Left lung (tissue), 4 donors: ENCODE measurements at regions not wholly inside any gene's neighbourhood (a gene's known extent, or its start where the extent isn't known, plus 50 kb on each side); places are given as distances from the start of the nearest gene placed in this dataset.

Source experiments
- ATAC-seq: fragments of 200-7000 bp; cut with Tn5 transposase; one replicate; pipeline ENCODE4 v1.9.1; 2020; ENCODE audit warnings: moderate library complexity
- DNase-seq, 4 donors: peaks; one replicate each; pipeline ENCODE4 v3.0.0-alpha.2; 2013 to 2020
- H3K27ac ChIP-seq, 2 donors: fragments of 200-600 bp; sonication (generic) in 1 of 2; one replicate each; pipeline versions ENCODE4 v1.5.0 to v1.8.0; 2020 to 2021
- H3K27me3 ChIP-seq, 2 donors: fragments of 200-600 bp; sonication (generic) in 1 of 2; one replicate each; pipeline versions ENCODE4 v1.5.0 to v1.8.0; 2020 to 2021
- H3K36me3 ChIP-seq, 2 donors: fragments of 200-600 bp; sonication (generic) in 1 of 2; one replicate each; pipeline versions ENCODE4 v1.5.0 to v1.8.0; 2020 to 2021
- H3K4me1 ChIP-seq, 2 donors: fragments of 200-600 bp; one replicate each; pipeline ENCODE4 v1.8.0; 2021
- H3K4me3 ChIP-seq, 2 donors: fragments of 200-600 bp; sonication (generic) in 1 of 2; one replicate each; pipeline versions ENCODE4 v1.5.0 to v1.8.0; 2020 to 2021; ENCODE audit warnings: mild to moderate bottlenecking in 1 of 2
- H3K9me3 ChIP-seq, 2 donors: fragments of 200-600 bp; sonication (generic) in 1 of 2; one replicate each; pipeline versions ENCODE4 v1.5.0 to v1.8.0; 2020 to 2021
- CTCF ChIP-seq, 2 donors: fragments of 200-600 bp; sonication (generic) in 1 of 2; IDR thresholded peaks; one replicate each; pipeline versions ENCODE4 v1.5.0 to v1.8.0; 2021; ENCODE audit warnings: antibody characterized with exemption in 2 of 2
- intact Hi-C, 2 donors: fragments of 100-400 bp; cut with DNase I; formaldehyde crosslinking; loops; one replicate each; pipeline versions ENCODE4 v1.11.2 to v1.14.2; 2022
- donor health status: DM: no; HTN: yes; CAD: no.
- donor health status: DM: no; HTN: no; CAD: no.

DNA sequence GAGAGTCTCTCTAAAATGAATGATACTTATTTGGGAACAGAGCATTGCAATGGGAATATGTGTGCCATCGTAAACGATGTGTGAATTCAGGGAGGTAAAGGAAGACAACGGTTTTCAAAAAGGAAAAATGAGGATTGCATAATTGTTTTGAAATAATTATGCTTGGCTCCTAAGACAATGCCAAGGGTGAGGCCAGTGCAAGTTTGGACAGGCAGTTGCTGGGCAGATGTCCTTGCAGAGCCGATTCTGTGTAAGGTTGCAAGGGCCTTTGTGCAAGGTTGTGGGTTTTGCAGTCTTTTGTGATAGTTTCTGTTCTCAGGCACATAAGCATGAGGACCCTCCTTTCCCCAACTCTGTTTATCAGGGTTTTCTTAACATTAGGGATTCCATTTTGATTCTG lies 70.0 kb upstream of the ZNF236 start:
- TF ChIP-seq CTCF (IDR thresholded peaks at IDR 0.05): no peak
- no peaks in the 10 kb centered on the region for H3K27me3 ChIP-seq
- H3K27ac ChIP-seq: no peak overlapping the region
- DNase-seq (no peak), ATAC-seq (no peak)
- no peaks in the 10 kb centered on the region for H3K36me3 ChIP-seq
- intact Hi-C loops: no loop called here
- peaks cover 0 to 38% of the 10 kb centered on the region in 2 donors for H3K9me3 ChIP-seq
- H3K4me1 ChIP-seq: no peaks in the 10 kb centered on the region
- no peak overlapping the region for H3K4me3 ChIP-seq

DNA sequence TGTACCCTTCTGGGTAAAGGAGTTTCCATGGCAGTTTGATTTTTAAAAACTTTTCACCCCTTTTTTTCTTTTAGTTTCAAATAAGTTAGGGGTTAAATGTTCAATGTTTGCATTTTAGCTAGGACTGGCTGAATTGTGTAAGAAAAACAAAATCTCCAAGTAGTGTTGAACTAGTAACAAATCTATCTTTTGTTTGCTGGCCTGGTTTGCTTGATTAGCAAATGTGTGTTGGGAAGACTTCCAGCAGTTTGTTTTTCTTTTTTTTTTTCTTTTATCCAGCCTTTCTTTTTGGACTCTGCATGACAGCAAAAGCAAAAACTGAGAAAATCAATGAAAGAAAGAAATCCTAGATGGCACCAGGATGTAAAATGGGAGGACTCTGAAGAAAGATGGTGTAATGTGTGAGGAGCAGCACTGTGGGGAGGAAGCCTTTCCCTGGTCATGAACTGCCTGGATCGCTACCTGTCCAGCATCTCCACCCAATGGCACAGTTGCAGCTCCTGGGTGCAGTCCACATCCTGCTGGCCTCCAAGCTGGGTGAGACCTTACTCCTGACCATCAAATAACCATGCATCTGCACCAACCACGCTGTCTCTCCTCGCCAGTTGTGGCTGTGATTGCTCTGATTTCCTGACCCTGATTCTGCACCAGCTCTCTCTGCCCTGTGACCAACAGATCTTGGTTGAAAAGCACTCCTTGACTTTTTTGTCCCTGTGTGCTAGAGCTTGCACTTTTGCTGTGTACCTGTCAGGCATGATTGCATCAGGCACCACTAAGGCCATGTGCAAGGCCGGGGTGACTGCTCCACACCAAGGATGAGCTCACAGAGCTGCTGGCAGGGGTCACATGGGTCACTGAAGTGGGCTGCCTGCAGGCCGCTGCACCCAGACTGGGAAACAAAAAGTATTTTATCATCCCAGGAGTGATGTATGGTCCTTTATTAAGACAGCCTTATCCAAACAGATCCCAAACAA lies 71.2 kb upstream of the ZNF236 start:
- DNase-seq: no peak
- H3K4me3 ChIP-seq: no peak overlapping the region
- H3K9me3 ChIP-seq: peaks cover 0 to 38% of the 10 kb centered on the region in 2 donors
- H3K36me3 ChIP-seq: no peaks in the 10 kb centered on the region
- no peaks in the 10 kb centered on the region for H3K4me1 ChIP-seq
- H3K27me3 ChIP-seq: no peaks in the 10 kb centered on the region
- no peak for ATAC-seq
- no peak for TF ChIP-seq CTCF (IDR thresholded peaks at IDR 0.05)
- no peak overlapping the region for H3K27ac ChIP-seq
- intact Hi-C loops: no loop called here

DNA sequence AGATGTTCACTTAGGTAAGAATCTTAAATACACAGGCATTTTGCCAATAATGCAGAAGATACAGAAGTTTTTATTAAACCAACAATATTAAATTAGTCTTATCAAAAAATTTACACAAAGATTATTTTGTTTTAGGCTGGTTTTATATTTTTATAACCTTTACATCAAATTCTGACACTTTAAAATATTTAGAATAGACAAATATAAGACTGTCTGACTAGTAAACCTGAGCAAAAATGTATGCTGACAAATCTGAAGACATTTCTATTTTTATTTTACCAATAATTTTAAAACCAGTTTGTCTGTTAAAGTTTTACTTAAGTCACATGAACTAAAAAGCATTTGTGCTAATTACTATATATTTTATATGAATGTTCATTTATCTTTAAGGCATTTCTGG lies 72.1 kb upstream of the ZNF236 start:
- no peak for TF ChIP-seq CTCF (IDR thresholded peaks at IDR 0.05)
- intact Hi-C loops: no loop called here
- ATAC-seq (no peak), DNase-seq (no peak)
- Histone ChIP-seq H3K4me3 (no peak overlapping the region), H3K9me3 (peaks cover 0 to 38% of the 10 kb centered on the region in 2 donors), H3K27ac (no peak overlapping the region), H3K27me3 (no peaks in the 10 kb centered on the region), H3K4me1 (no peaks in the 10 kb centered on the region), H3K36me3 (no peaks in the 10 kb centered on the region)

DNA sequence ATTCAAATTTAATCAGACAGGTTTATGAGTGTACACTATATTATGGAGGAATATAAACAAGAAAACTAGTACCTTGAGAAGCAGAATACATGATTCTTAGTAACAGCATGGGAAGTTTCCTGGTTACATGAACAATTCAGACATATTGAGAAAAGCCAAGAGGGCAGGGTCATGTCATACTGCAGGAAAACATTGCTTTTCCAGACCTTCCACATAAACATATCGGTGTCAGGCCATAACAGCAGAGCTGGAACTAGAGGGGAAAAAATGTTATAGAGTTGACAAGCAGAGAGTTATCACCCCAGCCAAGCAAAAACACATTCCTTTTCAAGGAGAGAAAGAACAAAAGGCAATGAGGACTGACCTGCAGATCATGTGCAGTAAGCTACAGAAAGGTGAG lies 74.7 kb upstream of the ZNF236 start:
- intact Hi-C loops: no loop called here
- DNase-seq (no peak), ATAC-seq (no peak)

More for the DNA sequence above, 74.7 kb upstream of the ZNF236 start:
- no peak overlapping the region for H3K4me3 ChIP-seq
- H3K4me1 ChIP-seq: no peaks in the 10 kb centered on the region
- H3K27me3 ChIP-seq: peaks cover 0 to under 1% of the 10 kb centered on the region in 2 donors
- H3K27ac ChIP-seq: no peak overlapping the region
- TF ChIP-seq CTCF (IDR thresholded peaks at IDR 0.05): no peak
- H3K36me3 ChIP-seq: no peaks in the 10 kb centered on the region
- peaks cover 0 to 38% of the 10 kb centered on the region in 2 donors for H3K9me3 ChIP-seq
